WTC11 (cell line): ENCODE measurements at regions not wholly inside any gene's neighbourhood (a gene's known extent, or its start where the extent isn't known, plus 50 kb on each side); places are given as distances from the start of the nearest gene placed in this dataset.

Experiments used
- ATAC-seq: fragments of 200-7000 bp; cut with Tn5 transposase; 2 replicates; pipeline ENCODE4 v1.10.0; 2021; ENCODE audit warnings: mild to moderate bottlenecking, moderate library complexity
- CTCF ChIA-PET: fragments of 300-600 bp; sonication (Branson Sonifier 250); formaldehyde crosslinking; loops from one replicate; lab custom pipeline; 2021; ENCODE audit warnings: antibody characterized with exemption; lab: Charles Lee
- POLR2A ChIA-PET: fragments of 350-600 bp; sonication (Branson Sonifier 250); formaldehyde crosslinking; loops from one replicate; lab custom pipeline; 2021; ENCODE audit warnings: antibody characterized with exemption; lab: Charles Lee
- DNase-seq: peaks from one replicate; pipeline ENCODE4 v3.0.0; 2021; ENCODE audit warnings: low spot score
- H3K27ac Mint-ChIP-seq: 2 replicates; pipeline ENCODE4 v1.8.0; 2021; ENCODE audit warnings: mixed read lengths
- H3K27me3 Mint-ChIP-seq: 2 replicates; pipeline ENCODE4 v1.8.0; 2021; ENCODE audit warnings: low read depth, mild to moderate bottlenecking, moderate library complexity, mixed read lengths
- H3K36me3 Mint-ChIP-seq: 2 replicates; pipeline ENCODE4 v1.8.0; 2021; ENCODE audit warnings: mixed read lengths
- H3K4me1 Mint-ChIP-seq: 2 replicates; pipeline ENCODE4 v1.8.0; 2022; ENCODE audit warnings: mixed read lengths
- H3K4me3 Mint-ChIP-seq: 2 replicates; pipeline ENCODE4 v1.8.0; 2021; ENCODE audit warnings: mild to moderate bottlenecking, moderate library complexity, mixed read lengths
- H3K9me3 Mint-ChIP-seq: 2 replicates; pipeline ENCODE4 v1.8.0; 2021; ENCODE audit warnings: mixed read lengths
- CDX4 ChIP-seq: fragments of 250-450 bp; sonication (Bioruptor Pico); IDR thresholded peaks from 2 replicates; pipeline ENCODE4 v1.9.0; 2021; ENCODE audit warnings: moderate library complexity, mild to moderate bottlenecking, inconsistent platforms, borderline replicate concordance
- CREB1 ChIP-seq: sonication (generic); formaldehyde crosslinking; IDR thresholded peaks from 2 replicates; pipeline ENCODE4 v1.8.0; 2023; ENCODE audit warnings: mild to moderate bottlenecking, missing genetic modification reagents
- CREM ChIP-seq: sonication (generic); formaldehyde crosslinking; IDR thresholded peaks from 2 replicates; pipeline ENCODE4 v1.8.1; 2022; ENCODE audit warnings: mild to moderate bottlenecking, missing genetic modification reagents, moderate library complexity
- CTCF ChIP-seq: fragments of 200-600 bp; IDR thresholded peaks from 2 replicates; pipeline ENCODE4 v1.8.0; 2022; ENCODE audit warnings: antibody characterized with exemption
- ETV6 ChIP-seq: sonication (generic); formaldehyde crosslinking; IDR thresholded peaks from 2 replicates; pipeline ENCODE4 v1.8.1; 2022; ENCODE audit warnings: mild to moderate bottlenecking, missing genetic modification reagents
- GABPB1 ChIP-seq: sonication (generic); formaldehyde crosslinking; IDR thresholded peaks from 2 replicates; pipeline ENCODE4 v1.8.1; 2023; ENCODE audit warnings: mild to moderate bottlenecking, missing genetic modification reagents
- GRHL2 ChIP-seq: fragments of 250-450 bp; sonication (Bioruptor Pico); IDR thresholded peaks from 2 replicates; pipeline ENCODE4 v1.8.0; 2022; ENCODE audit warnings: mild to moderate bottlenecking, moderate library complexity; ENCODE audit not compliant: insufficient replicate concordance, severe bottlenecking
- IRF2 ChIP-seq: sonication (generic); formaldehyde crosslinking; IDR thresholded peaks from 2 replicates; pipeline ENCODE4 v1.8.0; 2022; ENCODE audit warnings: low read depth, missing genetic modification reagents, borderline replicate concordance
- JUN ChIP-seq: sonication (generic); formaldehyde crosslinking; IDR thresholded peaks from 2 replicates; pipeline ENCODE4 v1.8.0; 2023; ENCODE audit warnings: mild to moderate bottlenecking, missing genetic modification reagents
- NFATC4 ChIP-seq: fragments of 250-450 bp; sonication (Bioruptor Pico); IDR thresholded peaks from 2 replicates; pipeline ENCODE4 v1.9.0; 2021; ENCODE audit warnings: mild to moderate bottlenecking
- NFE2L1 ChIP-seq: sonication (generic); formaldehyde crosslinking; IDR thresholded peaks from 2 replicates; pipeline ENCODE4 v1.8.1; 2023; ENCODE audit warnings: missing genetic modification reagents
- SOX15 ChIP-seq: fragments of 250-450 bp; sonication (Bioruptor Pico); IDR thresholded peaks from 2 replicates; pipeline ENCODE4 v1.9.0; 2021; ENCODE audit warnings: mild to moderate bottlenecking
- TEAD1 ChIP-seq: sonication (generic); formaldehyde crosslinking; IDR thresholded peaks from 2 replicates; pipeline ENCODE4 v1.8.0; 2022; ENCODE audit warnings: mild to moderate bottlenecking, missing genetic modification reagents
- TEAD4 ChIP-seq: sonication (generic); formaldehyde crosslinking; IDR thresholded peaks from 2 replicates; pipeline ENCODE4 v1.8.0; 2022; ENCODE audit warnings: mild to moderate bottlenecking, missing genetic modification reagents
- ZNF219 ChIP-seq: sonication (generic); formaldehyde crosslinking; IDR thresholded peaks from 2 replicates; pipeline ENCODE4 v1.8.0; 2023; ENCODE audit warnings: missing genetic modification reagents, mild to moderate bottlenecking, borderline replicate concordance
- ZNF317 ChIP-seq: sonication (generic); formaldehyde crosslinking; IDR thresholded peaks from 2 replicates; pipeline ENCODE4 v1.8.1; 2023; ENCODE audit warnings: low read depth, mild to moderate bottlenecking, moderate library complexity, missing genetic modification reagents, borderline replicate concordance
- ZNF423 ChIP-seq: fragments of 250-450 bp; sonication (Bioruptor Pico); IDR thresholded peaks from 2 replicates; pipeline ENCODE4 v2.1.2; 2022; ENCODE audit warnings: mild to moderate bottlenecking, moderate library complexity
- ZNF532 ChIP-seq: fragments of 250-450 bp; sonication (Bioruptor Pico); IDR thresholded peaks from 2 replicates; pipeline ENCODE4 v1.9.0; 2021; ENCODE audit warnings: mild to moderate bottlenecking, borderline replicate concordance
- ZNF671 ChIP-seq: fragments of 250-450 bp; sonication (Bioruptor Pico); IDR thresholded peaks from 2 replicates; pipeline ENCODE4 v1.8.0; 2021; ENCODE audit warnings: mild to moderate bottlenecking
- TF ChIP-seq, protein P1 (sequence below): sonication (generic); formaldehyde crosslinking; IDR thresholded peaks from 2 replicates; pipeline ENCODE4 v1.8.0; 2022; ENCODE audit warnings: mild to moderate bottlenecking, missing genetic modification reagents
- TF ChIP-seq, protein P2 (sequence below): sonication (generic); formaldehyde crosslinking; IDR thresholded peaks from 2 replicates; pipeline ENCODE4 v1.8.1; 2022; ENCODE audit warnings: low read depth, mild to moderate bottlenecking, moderate library complexity, missing genetic modification reagents, borderline replicate concordance

- ChIA-PET CTCF (no interaction called here), POLR2A (no interaction called here)
- Mint-ChIP-seq H3K27me3 (no peaks in the 10 kb centered on the region), H3K4me1 (no peaks in the 10 kb centered on the region), H3K9me3 (no peaks in the 10 kb centered on the region), H3K27ac (no peak overlapping the region), H3K36me3 (no peaks in the 10 kb centered on the region), H3K4me3 (no peak overlapping the region)
- DNase-seq: no peak
- ATAC-seq: no peak
- TF ChIP-seq ETV6 (no peak), TEAD1 (no peak), CREM (CRISPR knock-in tag) (no peak), CDX4 (CRISPR knock-in tag) (no peak), TEAD4 (CRISPR knock-in tag) (no peak)
- TF ChIP-seq, protein P1, sequence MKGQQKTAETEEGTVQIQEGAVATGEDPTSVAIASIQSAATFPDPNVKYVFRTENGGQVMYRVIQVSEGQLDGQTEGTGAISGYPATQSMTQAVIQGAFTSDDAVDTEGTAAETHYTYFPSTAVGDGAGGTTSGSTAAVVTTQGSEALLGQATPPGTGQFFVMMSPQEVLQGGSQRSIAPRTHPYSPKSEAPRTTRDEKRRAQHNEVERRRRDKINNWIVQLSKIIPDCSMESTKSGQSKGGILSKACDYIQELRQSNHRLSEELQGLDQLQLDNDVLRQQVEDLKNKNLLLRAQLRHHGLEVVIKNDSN (CRISPR knock-in tag): no peak
Measured at GRCh38 chr7:118575393-118575948, 351.0 kb downstream of the ANKRD7 start.

DNA sequence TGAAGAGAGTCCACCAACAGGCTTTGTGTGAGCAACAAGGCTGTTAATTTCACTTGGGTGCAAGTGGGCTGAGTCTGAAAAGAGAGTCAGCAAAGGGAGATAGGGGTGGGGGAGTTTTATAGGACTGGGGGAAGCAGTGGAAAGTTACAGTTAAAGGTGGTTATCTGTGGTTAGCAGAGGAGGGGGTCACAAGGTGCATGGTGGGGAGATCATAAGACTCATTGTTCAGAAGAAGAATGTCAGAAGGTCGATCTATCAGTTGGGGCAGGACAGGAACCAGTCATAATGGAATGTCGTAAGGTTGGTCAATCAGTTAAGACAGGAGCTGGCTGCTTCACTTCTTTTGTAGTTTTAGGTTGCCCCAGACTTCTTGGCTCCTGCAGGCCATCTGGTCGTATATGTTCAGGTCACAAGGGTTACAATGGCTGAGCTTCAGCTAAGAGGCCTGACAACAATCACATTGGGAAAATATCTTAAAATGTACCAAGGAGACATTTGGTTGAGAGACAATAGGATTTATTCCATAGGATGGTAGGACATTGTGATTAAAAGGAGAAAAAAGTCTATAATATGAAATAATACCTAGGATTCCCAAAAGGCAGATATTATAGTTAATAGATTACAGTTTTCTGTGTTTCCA lies 356.4 kb downstream of the ANKRD7 start:
- H3K36me3 Mint-ChIP-seq: peaks cover 2% of the 10 kb centered on the region
- H3K27me3 Mint-ChIP-seq: no peaks in the 10 kb centered on the region
- H3K9me3 Mint-ChIP-seq: peaks cover 9% of the 10 kb centered on the region
- H3K27ac Mint-ChIP-seq: no peak overlapping the region
- TF ChIP-seq CDX4 (CRISPR knock-in tag) (no peak), NFE2L1 (no peak), SOX15 (no peak), CREB1 (CRISPR knock-in tag) (no peak), GABPB1 (CRISPR knock-in tag) (no peak), IRF2 (no peak), GRHL2 (CRISPR knock-in tag) (no peak), ZNF423 (CRISPR knock-in tag) (no peak), ZNF671 (no peak)
- TF ChIP-seq, protein P2, sequence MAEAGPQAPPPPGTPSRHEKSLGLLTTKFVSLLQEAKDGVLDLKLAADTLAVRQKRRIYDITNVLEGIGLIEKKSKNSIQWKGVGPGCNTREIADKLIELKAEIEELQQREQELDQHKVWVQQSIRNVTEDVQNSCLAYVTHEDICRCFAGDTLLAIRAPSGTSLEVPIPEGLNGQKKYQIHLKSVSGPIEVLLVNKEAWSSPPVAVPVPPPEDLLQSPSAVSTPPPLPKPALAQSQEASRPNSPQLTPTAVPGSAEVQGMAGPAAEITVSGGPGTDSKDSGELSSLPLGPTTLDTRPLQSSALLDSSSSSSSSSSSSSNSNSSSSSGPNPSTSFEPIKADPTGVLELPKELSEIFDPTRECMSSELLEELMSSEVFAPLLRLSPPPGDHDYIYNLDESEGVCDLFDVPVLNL (CRISPR knock-in tag): no peak
- TF ChIP-seq, all 79 proteins: peak for 0
- H3K4me3 Mint-ChIP-seq: no peak overlapping the region
- ChIA-PET POLR2A (no interaction called here), CTCF (no interaction called here)
- DNase-seq: no peak
- no peaks in the 10 kb centered on the region for H3K4me1 Mint-ChIP-seq
- ATAC-seq: no peak

- no peak overlapping the region for H3K4me3 Mint-ChIP-seq
- ChIA-PET CTCF (no interaction called here), POLR2A (no interaction called here)
- H3K9me3 Mint-ChIP-seq: peaks cover 31% of the 10 kb centered on the region
- H3K27ac Mint-ChIP-seq: no peak overlapping the region
- TF ChIP-seq JUN (CRISPR knock-in tag): no peak
- TF ChIP-seq ZNF317 (CRISPR knock-in tag): no peak
- no peak for TF ChIP-seq ZNF532 (CRISPR knock-in tag)
- TF ChIP-seq NFATC4 (CRISPR knock-in tag): no peak
- TF ChIP-seq ZNF219 (CRISPR knock-in tag): no peak
- TF ChIP-seq CTCF: no peak
- peaks cover 22% of the 10 kb centered on the region for H3K36me3 Mint-ChIP-seq
- peaks cover 3% of the 10 kb centered on the region for H3K4me1 Mint-ChIP-seq
- DNase-seq (no peak), ATAC-seq (no peak)
- no peaks in the 10 kb centered on the region for H3K27me3 Mint-ChIP-seq
Measured at GRCh38 chr7:118583641-118584040, 359.1 kb downstream of the ANKRD7 start.
